Prostate gland (tissue), 2 donors: ENCODE measurements at regions not wholly inside any gene's neighbourhood (a gene's known extent, or its start where the extent isn't known, plus 50 kb on each side); places are given as distances from the start of the nearest gene placed in this dataset.

Experiments used
- DNase-seq: peaks from one replicate; pipeline ENCODE4 v3.0.0-alpha.2; 2019; ENCODE audit warnings: low spot score
- H3K27ac ChIP-seq, 2 donors: fragments of 200-600 bp; sonication (generic); 2 replicates each; pipeline ENCODE4 v1.5.1; 2017 to 2019
- H3K27me3 ChIP-seq: fragments of 200-600 bp; sonication (generic); replicated peaks from 2 replicates; pipeline ENCODE4 v1.5.1; 2019; ENCODE audit not compliant: insufficient read depth
- H3K36me3 ChIP-seq, 2 donors: fragments of 200-600 bp; sonication (generic); 1 replicate in 1 of 2; 2 replicates in 1 of 2; pipeline versions ENCODE4 v1.5.1 to v1.8.1; 2017 to 2019
- H3K4me1 ChIP-seq: fragments of 200-600 bp; sonication (generic); replicated peaks from 2 replicates; pipeline ENCODE4 v1.5.1; 2019
- H3K4me3 ChIP-seq, 2 donors: fragments of 200-600 bp; sonication (generic); 2 replicates each; pipeline ENCODE4 v1.5.1; 2017 to 2019
- H3K9me3 ChIP-seq: fragments of 200-600 bp; sonication (generic); 2 replicates; pipeline ENCODE4 v1.5.1; 2017
- CTCF ChIP-seq, 4 experiments: fragments of 200-600 bp in 2 of 4; fragments of 450-650 bp in 2 of 4; sonication (generic) in 2 of 4; IDR thresholded peaks; 1 replicate in 3 of 4; 2 replicates in 1 of 4; pipeline ENCODE4 v1.5.1; 2016 to 2019; ENCODE audit warnings: antibody characterized with exemption in 4 of 4, mild to moderate bottlenecking in 2 of 4, moderate library complexity in 2 of 4
- POLR2A ChIP-seq: fragments of 450-650 bp; IDR thresholded peaks from one replicate; pipeline ENCODE4 v1.6.1; 2016; ENCODE audit warnings: antibody characterized with exemption, mild to moderate bottlenecking
- POLR2AphosphoS5 ChIP-seq: sonication (generic); formaldehyde crosslinking; IDR thresholded peaks from one replicate; pipeline ENCODE4 v1.6.1; 2017; ENCODE audit warnings: antibody characterized with exemption
- WGBS: methylation state at CpG from one replicate; pipeline ENCODE4 v1.1.5; 2018; 5-methylcytosine and 5-hydroxymethylcytosine counted together
- intact Hi-C: fragments of 100-400 bp; cut with DNase I; formaldehyde crosslinking; loops from one replicate; pipeline ENCODE4 v1.14.2; 2022

DNA sequence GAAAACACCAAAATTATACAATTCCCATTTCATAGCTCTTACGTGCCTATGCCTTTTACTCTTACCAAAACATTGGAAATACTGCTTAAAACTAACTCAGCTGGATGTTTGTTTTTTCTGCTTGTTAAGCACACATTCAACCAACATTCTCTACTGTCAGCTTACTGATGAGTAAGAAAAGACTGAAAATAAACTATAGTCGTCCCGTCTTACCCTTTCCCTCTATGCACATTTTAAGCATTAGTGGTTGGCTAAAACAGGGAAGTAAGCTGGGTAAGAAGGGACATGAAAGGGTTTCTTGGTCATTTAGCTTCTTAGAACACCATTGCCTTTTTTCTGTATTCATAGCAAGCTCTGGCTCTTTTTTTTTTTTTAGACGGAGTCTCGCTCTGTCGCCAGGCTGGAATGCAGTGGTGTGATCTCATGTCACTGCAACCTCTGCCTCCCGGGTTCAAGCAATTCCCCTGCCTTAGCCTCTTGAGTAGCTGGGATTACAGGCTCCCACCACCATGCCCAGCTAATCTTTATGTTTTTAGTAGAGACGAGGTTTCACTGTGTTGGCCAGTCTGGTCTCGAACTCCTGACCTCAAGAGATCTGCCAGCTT is 232.1 kb upstream of the PCSK5 start:
- H3K27me3 ChIP-seq: no peaks in the 10 kb centered on the region
- WGBS: 48% methylated on average over 9 of the region's 9 CpGs
- no peak for TF ChIP-seq POLR2AphosphoS5
- no peak for TF ChIP-seq POLR2A
- TF ChIP-seq CTCF (IDR thresholded peaks at IDR 0.05): no peak
- no peaks in the 10 kb centered on the region for H3K9me3 ChIP-seq
- no peak overlapping the region for H3K27ac ChIP-seq
- H3K36me3 ChIP-seq: no peaks in the 10 kb centered on the region
- intact Hi-C loops: no loop called here
- no peaks in the 10 kb centered on the region for H3K4me1 ChIP-seq
- H3K4me3 ChIP-seq: no peak overlapping the region
- DNase-seq: no peak

- WGBS: 39% methylated on average over 4 of the region's 4 CpGs
- Histone ChIP-seq H3K4me3 (no peak overlapping the region), H3K27ac (no peak overlapping the region), H3K4me1 (no peaks in the 10 kb centered on the region), H3K9me3 (no peaks in the 10 kb centered on the region), H3K27me3 (peaks cover 3% of the 10 kb centered on the region), H3K36me3 (no peaks in the 10 kb centered on the region)
- TF ChIP-seq POLR2A (no peak), POLR2AphosphoS5 (no peak), CTCF (IDR thresholded peaks at IDR 0.05) (no peak)
- DNase-seq: no peak
- intact Hi-C loops: no loop called here
Observed at GRCh38 chr9:75664597-75664996, 225.9 kb upstream of the PCSK5 start.

DNA sequence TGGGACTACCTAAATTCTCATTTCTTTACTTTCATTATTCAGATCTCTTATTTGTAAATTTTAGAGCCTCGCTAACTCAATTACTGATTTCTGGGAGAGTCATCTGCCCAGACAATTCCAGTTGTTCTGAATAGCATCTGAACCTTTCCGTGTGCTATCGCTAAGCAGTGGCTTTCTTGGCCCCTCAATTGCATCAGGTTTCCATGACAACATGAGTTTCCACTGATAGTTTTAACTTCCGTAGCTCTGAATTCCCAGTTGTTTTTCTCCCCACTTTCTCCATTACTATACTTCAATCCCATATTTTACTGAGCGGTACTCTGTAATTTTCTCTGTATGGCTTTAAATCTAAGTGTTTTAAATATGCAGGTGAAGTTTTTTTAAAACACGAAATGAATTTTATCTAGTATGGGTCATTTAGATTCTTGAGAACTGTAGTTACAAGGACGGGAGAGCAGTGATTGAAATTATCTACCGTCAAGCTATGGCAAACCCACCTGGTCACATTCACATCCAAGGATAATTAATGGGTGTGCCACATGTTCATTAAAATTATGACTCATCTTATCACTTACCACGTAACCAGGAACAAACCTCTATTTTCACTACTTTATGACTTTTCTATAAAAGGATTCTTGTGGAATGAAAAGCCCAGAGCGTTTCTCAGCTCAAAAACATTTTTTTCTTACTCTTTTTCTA is 223.5 kb upstream of the PCSK5 start:
- intact Hi-C loops: no loop called here
- WGBS: 54% methylated on average over 10 of the region's 10 CpGs
- TF ChIP-seq POLR2A (no peak), POLR2AphosphoS5 (no peak), CTCF (IDR thresholded peaks at IDR 0.05) (no peak)
- Histone ChIP-seq H3K4me1 (no peaks in the 10 kb centered on the region), H3K9me3 (no peaks in the 10 kb centered on the region), H3K27me3 (peaks cover 3% of the 10 kb centered on the region), H3K36me3 (no peaks in the 10 kb centered on the region), H3K27ac (no peak overlapping the region), H3K4me3 (no peak overlapping the region)
- DNase-seq: no peak

DNA sequence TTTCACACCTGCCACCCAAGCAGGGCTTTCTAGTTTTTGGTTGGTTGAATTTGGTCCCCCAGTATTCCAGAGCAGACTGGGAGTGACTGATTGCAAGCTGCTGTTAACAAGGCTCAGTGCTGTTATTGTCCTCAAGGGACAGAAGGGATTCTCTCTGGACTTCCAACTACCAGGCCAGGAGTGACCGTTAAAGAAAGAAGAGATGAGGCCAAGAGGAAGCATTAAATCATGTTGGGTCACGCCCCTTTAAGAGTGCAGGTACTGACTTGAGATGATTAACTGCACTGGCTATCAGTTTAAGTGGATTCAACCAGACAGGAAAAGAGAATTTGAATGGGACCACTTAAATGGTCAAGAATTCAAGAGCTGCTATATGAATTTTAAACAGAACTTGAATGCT is 220.8 kb upstream of the PCSK5 start:
- WGBS: 42% methylated on average over 2 of the region's 2 CpGs
- DNase-seq: no peak

More for the DNA sequence above, 220.8 kb upstream of the PCSK5 start:
- Histone ChIP-seq H3K36me3 (no peaks in the 10 kb centered on the region), H3K27me3 (peaks cover 3% of the 10 kb centered on the region), H3K4me3 (no peak overlapping the region), H3K27ac (no peak overlapping the region), H3K4me1 (no peaks in the 10 kb centered on the region), H3K9me3 (no peaks in the 10 kb centered on the region)
- no peak for TF ChIP-seq POLR2A
- TF ChIP-seq POLR2AphosphoS5: no peak
- no peak for TF ChIP-seq CTCF (IDR thresholded peaks at IDR 0.05)
- intact Hi-C loops: no loop called here
